A673 (cell line): ENCODE measurements at regions not wholly inside any gene's neighbourhood (a gene's known extent, or its start where the extent isn't known, plus 50 kb on each side); places are given as distances from the start of the nearest gene placed in this dataset.

Experiments used
- BruUV-seq: library from RNA; stranded (reverse); fragments of 400-500 nt; replicated peaks from 2 replicates; lab custom pipeline; 2021; lab: Mats Ljungman, UMichigan
- CTCF ChIA-PET: fragments of 300-600 bp; sonication (Branson Sonifier 250); formaldehyde crosslinking; loops from one replicate; lab custom pipeline; 2022; ENCODE audit warnings: antibody characterized with exemption; lab: Charles Lee
- POLR2A ChIA-PET: fragments of 300-600 bp; sonication (Branson Sonifier 250); formaldehyde crosslinking; loops from one replicate; lab custom pipeline; 2022; ENCODE audit warnings: antibody characterized with exemption; ENCODE audit not compliant: low non-redundant PET; lab: Charles Lee
- DNase-seq: peaks from one replicate; pipeline ENCODE4 v3.0.0-alpha.2; 2015; ENCODE audit warnings: low spot score
- H3K27ac ChIP-seq: fragments of 200-600 bp; sonication (generic); 2 replicates; pipeline ENCODE4 v1.5.1; 2016; ENCODE audit warnings: mixed run types, low read depth, mild to moderate bottlenecking, mixed read lengths, antibody characterized with exemption, low read length; ENCODE audit not compliant: poor library complexity, severe bottlenecking
- H3K27me3 ChIP-seq: fragments of 200-600 bp; sonication (generic); replicated peaks from 2 replicates; pipeline ENCODE4 v1.6.1; 2017; ENCODE audit warnings: mixed run types, low read depth, mild to moderate bottlenecking, mixed read lengths, antibody characterized with exemption, low read length; ENCODE audit not compliant: insufficient read depth, poor library complexity
- H3K36me3 ChIP-seq: fragments of 200-600 bp; sonication (generic); 2 replicates; pipeline ENCODE4 v1.6.1; 2016; ENCODE audit warnings: mixed run types, mild to moderate bottlenecking, mixed read lengths, antibody characterized with exemption, low read length; ENCODE audit not compliant: insufficient read depth, poor library complexity, severe bottlenecking
- H3K4me1 ChIP-seq: fragments of 200-600 bp; sonication (generic); 2 replicates; pipeline ENCODE4 v1.6.1; 2017; ENCODE audit warnings: mixed run types, mild to moderate bottlenecking, mixed read lengths, antibody characterized with exemption, low read length; ENCODE audit not compliant: insufficient read depth, poor library complexity, severe bottlenecking
- H3K4me3 ChIP-seq: fragments of 200-600 bp; sonication (generic); 2 replicates; pipeline ENCODE4 v1.5.1; 2016; ENCODE audit warnings: low read depth, mixed run types, mild to moderate bottlenecking, mixed read lengths, low read length; ENCODE audit not compliant: poor library complexity, severe bottlenecking
- H3K9me3 ChIP-seq: fragments of 200-600 bp; sonication (generic); 2 replicates; pipeline ENCODE4 v1.6.1; 2016; ENCODE audit warnings: mixed run types, low read depth, mild to moderate bottlenecking, mixed read lengths, antibody characterized with exemption, low read length; ENCODE audit not compliant: poor library complexity, severe bottlenecking
- EZH2 ChIP-seq: fragments of 200-600 bp; sonication (generic); IDR thresholded peaks from 2 replicates; pipeline ENCODE4 v1.6.1; 2017; ENCODE audit warnings: borderline replicate concordance, low read depth, mild to moderate bottlenecking, mixed read lengths, antibody characterized with exemption, low read length; ENCODE audit not compliant: poor library complexity, severe bottlenecking
- intact Hi-C: fragments of 100-400 bp; cut with micrococcal nuclease; formaldehyde crosslinking; loops from one replicate; pipeline ENCODE4 v1.10.0; 2022; ENCODE audit not compliant: unreplicated experiment
- TF ChIP-seq, protein P1 (sequence below): fragments of 300-800, 200-600 bp; sonication (generic); conservative IDR thresholded peaks from 2 replicates; pipeline ENCODE4 v1.5.1; 2017; ENCODE audit warnings: low read depth, mild to moderate bottlenecking, antibody characterized with exemption, low read length, moderate library complexity, mixed read lengths

DNA sequence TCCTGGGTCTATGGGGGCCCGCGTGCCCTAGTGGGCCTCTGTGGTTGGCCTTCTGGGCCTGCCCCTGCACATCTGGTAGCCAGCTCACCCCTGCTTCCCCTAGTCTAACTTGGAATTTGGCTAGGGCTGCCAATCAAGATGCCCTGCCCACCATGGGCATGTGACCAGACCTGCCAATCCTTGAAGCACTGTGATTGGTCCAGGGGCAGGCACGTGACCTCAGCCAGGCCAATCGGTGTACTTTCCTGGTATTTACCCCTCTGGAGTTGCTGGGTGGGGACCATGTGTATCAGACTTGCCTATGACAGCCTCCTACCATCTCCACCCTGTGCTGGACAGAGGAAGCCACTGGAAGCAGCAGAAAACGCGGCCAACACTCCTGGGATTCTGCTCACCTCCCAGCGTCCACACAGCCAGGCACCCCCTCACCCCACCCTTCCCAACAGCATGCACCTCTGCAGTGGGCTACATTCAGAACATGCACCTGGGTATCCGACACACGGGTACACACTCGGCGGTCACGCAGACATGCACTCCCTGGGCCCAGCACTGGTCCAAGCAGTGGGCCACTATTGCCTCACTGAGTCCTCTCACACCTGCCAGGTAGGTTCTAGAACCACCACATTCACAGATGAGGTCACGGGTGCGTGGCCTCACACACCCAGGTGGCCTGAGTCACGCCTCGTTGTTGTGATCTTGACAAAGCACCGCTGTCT is 96.9 kb downstream of the RBFOX3 start:
- Histone ChIP-seq H3K4me3 (no peak overlapping the region), H3K27me3 (peaks cover 22% of the 10 kb centered on the region), H3K27ac (no peak overlapping the region), H3K36me3 (no peaks in the 10 kb centered on the region), H3K4me1 (no peaks in the 10 kb centered on the region), H3K9me3 (no peaks in the 10 kb centered on the region)
- intact Hi-C loops, result no loop called here
- no peak for DNase-seq
- ChIA-PET POLR2A (no interaction called here), CTCF (no interaction called here)
- no TSS peak for BruUV-seq
- TF ChIP-seq EZH2, result no peak
- TF ChIP-seq, protein P1, sequence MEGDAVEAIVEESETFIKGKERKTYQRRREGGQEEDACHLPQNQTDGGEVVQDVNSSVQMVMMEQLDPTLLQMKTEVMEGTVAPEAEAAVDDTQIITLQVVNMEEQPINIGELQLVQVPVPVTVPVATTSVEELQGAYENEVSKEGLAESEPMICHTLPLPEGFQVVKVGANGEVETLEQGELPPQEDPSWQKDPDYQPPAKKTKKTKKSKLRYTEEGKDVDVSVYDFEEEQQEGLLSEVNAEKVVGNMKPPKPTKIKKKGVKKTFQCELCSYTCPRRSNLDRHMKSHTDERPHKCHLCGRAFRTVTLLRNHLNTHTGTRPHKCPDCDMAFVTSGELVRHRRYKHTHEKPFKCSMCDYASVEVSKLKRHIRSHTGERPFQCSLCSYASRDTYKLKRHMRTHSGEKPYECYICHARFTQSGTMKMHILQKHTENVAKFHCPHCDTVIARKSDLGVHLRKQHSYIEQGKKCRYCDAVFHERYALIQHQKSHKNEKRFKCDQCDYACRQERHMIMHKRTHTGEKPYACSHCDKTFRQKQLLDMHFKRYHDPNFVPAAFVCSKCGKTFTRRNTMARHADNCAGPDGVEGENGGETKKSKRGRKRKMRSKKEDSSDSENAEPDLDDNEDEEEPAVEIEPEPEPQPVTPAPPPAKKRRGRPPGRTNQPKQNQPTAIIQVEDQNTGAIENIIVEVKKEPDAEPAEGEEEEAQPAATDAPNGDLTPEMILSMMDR, result no peak

DNA sequence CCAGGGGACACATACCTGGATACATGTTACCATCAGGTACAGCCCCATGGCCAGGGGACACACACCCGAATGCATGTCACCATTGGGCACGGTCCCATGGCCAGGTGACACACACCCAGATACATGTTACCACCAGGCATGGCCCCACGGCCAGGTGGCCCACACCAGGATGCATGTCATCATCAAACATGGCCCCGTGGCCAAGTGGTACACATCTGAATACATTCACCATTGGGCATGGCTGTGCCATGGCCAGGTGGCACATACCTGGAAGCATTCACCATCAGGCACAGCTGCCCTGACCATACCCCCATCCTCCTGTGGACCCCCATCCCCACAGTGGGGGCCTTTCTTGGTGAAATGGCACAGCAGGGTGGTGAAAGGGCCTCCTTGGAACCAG is 97.6 kb downstream of the RBFOX3 start:
- ChIA-PET POLR2A (no interaction called here), CTCF (no interaction called here)
- H3K9me3 ChIP-seq, result no peaks in the 10 kb centered on the region
- TF ChIP-seq, protein P1, result no peak
- no peak for TF ChIP-seq EZH2
- no peaks in the 10 kb centered on the region for H3K36me3 ChIP-seq
- no peak for DNase-seq
- intact Hi-C loops, result no loop called here
- H3K27me3 ChIP-seq, result peaks cover 14% of the 10 kb centered on the region
- no peak overlapping the region for H3K4me3 ChIP-seq
- H3K27ac ChIP-seq, result no peak overlapping the region
- BruUV-seq, result no TSS peak
- no peaks in the 10 kb centered on the region for H3K4me1 ChIP-seq

DNA sequence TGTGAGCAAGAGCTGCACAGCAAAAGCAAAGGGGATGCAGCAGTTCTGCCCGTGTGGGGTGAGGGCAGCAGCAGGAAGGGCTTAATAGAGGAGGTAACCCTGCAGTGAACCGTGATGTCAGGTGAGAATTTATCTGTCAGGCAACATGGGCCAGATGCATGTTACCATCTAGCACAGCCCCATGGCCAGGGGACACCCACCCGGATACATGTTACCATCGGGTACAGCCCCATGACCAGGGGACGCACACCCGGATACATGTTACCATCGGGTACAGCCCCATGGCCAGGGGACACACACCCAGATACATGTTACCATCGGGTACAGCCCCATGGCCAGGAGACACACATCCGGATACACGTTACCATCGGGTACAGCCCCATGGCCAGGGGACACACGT is 99.4 kb downstream of the RBFOX3 start:
- no peak overlapping the region for H3K4me3 ChIP-seq
- H3K4me1 ChIP-seq, result no peaks in the 10 kb centered on the region
- ChIA-PET CTCF (no interaction called here), POLR2A (no interaction called here)
- BruUV-seq, result no TSS peak
- peaks cover 3% of the 10 kb centered on the region for H3K27me3 ChIP-seq
- no peak overlapping the region for H3K27ac ChIP-seq
- intact Hi-C loops, result no loop called here
- no peaks in the 10 kb centered on the region for H3K9me3 ChIP-seq
- DNase-seq, result no peak
- H3K36me3 ChIP-seq, result no peaks in the 10 kb centered on the region
- no peak for TF ChIP-seq EZH2
- TF ChIP-seq, protein P1, result no peak
